ENCODE measurements at regions not wholly inside any gene's neighbourhood (a gene's known extent, or its start where the extent isn't known, plus 50 kb on each side); places are given as distances from the start of the nearest gene placed in this dataset.

DNA sequence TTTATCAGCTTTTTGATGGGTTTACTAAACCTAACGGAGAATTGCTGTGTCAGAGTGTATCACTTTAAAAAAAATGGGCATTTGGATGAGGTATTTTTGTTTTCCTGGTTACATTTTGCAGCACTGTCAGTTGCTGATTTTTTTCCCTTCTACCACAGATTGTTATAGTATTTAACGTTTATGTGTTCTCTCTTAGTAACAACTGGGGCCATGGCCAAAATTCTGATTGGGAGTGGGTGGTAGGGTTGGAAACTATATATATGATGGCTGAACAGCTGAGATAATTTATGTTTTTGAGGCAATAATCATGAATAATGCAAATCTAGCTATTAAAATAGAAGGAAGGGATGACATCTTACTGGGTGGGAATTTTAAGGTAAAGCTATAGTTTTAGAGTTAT, 229.4 kb upstream of the SUCLG2 start:
- no peaks in the 10 kb centered on the region for H3K9me1 ChIP-seq (replicated peaks; ENCODE audit: control insufficient read depth, extremely low read depth, insufficient read depth, low read length)
- TF ChIP-seq JUN (IDR thresholded peaks at IDR 0.05; ENCODE audit: borderline replicate concordance, insufficient read depth, insufficient read length, low read depth): no peak
- TF ChIP-seq FOS (IDR thresholded peaks at IDR 0.05; ENCODE audit: borderline replicate concordance, insufficient read depth, low read length): no peak
- TF ChIP-seq, protein P1, sequence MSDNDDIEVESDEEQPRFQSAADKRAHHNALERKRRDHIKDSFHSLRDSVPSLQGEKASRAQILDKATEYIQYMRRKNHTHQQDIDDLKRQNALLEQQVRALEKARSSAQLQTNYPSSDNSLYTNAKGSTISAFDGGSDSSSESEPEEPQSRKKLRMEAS (IDR thresholded peaks at IDR 0.05; ENCODE audit: insufficient read depth, insufficient read length): no peak
- TF ChIP-seq MYC (IDR thresholded peaks at IDR 0.05; ENCODE audit: low read depth, low read length): no peak
- TF ChIP-seq GATA2 (IDR thresholded peaks at IDR 0.05; ENCODE audit: insufficient read depth, insufficient read length, low read depth, low read length): no peak
- TF ChIP-seq POLR2A (IDR thresholded peaks at IDR 0.05; ENCODE audit: low read depth, low read length): no peak
- no peak for TF ChIP-seq POLR2AphosphoS5 (IDR thresholded peaks at IDR 0.05; ENCODE audit: insufficient read depth, low read depth, low read length)
- TF ChIP-seq, protein P2, sequence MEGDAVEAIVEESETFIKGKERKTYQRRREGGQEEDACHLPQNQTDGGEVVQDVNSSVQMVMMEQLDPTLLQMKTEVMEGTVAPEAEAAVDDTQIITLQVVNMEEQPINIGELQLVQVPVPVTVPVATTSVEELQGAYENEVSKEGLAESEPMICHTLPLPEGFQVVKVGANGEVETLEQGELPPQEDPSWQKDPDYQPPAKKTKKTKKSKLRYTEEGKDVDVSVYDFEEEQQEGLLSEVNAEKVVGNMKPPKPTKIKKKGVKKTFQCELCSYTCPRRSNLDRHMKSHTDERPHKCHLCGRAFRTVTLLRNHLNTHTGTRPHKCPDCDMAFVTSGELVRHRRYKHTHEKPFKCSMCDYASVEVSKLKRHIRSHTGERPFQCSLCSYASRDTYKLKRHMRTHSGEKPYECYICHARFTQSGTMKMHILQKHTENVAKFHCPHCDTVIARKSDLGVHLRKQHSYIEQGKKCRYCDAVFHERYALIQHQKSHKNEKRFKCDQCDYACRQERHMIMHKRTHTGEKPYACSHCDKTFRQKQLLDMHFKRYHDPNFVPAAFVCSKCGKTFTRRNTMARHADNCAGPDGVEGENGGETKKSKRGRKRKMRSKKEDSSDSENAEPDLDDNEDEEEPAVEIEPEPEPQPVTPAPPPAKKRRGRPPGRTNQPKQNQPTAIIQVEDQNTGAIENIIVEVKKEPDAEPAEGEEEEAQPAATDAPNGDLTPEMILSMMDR (IDR thresholded peaks at IDR 0.05; ENCODE audit: extremely low read depth in 1 of 2, insufficient read depth in 1 of 2, low read depth in 1 of 2, low read length in 2 of 2): no peak
- no peak for TF ChIP-seq EZH2 (IDR thresholded peaks at IDR 0.05; ENCODE audit: borderline replicate concordance, low read depth, low read length, severe bottlenecking)
- intact Hi-C loops (cut with micrococcal nuclease): no loop called here
- no peak overlapping the region for H3K9ac ChIP-seq (replicated peaks; ENCODE audit: extremely low read depth, insufficient read depth, low read length)
- no peaks in the 10 kb centered on the region for H3K36me3 ChIP-seq (ENCODE audit: control insufficient read depth in 2 of 2, extremely low read depth in 1 of 2, insufficient read depth in 2 of 2, low read length in 2 of 2)
- DNase-seq (ENCODE audit: low read depth, low spot score): no peak
- ChIA-PET POLR2A (no interaction called here), CTCF (no interaction called here)
- BruUV-seq (replicated peaks): no TSS peak
- dilution Hi-C loops (cut with MboI; ENCODE audit: extremely low pct_ligation_motif_present, low sequenced_read_pairs): no loop called here
- no peaks in the 10 kb centered on the region for H3K4me1 ChIP-seq (ENCODE audit: control insufficient read depth, extremely low read depth, insufficient read depth, low read length)
- H4K20me1 ChIP-seq (replicated peaks; ENCODE audit: control insufficient read depth, extremely low read depth, insufficient read depth, low read length): no peaks in the 10 kb centered on the region
- H3K27me3 ChIP-seq (ENCODE audit: control insufficient read depth in 2 of 2, insufficient read depth in 2 of 2, low read length in 2 of 2): no peaks in the 10 kb centered on the region
- no peak overlapping the region for H3K4me2 ChIP-seq (ENCODE audit: insufficient read depth, low read length)
- no peak overlapping the region for H2AFZ ChIP-seq (ENCODE audit: low read depth, low read length)
- no peak for FAIRE-seq
- H3K4me3 ChIP-seq (replicated peaks in 1 of 3; ENCODE audit: insufficient read depth in 1 of 3, low read depth in 1 of 3, low read length in 3 of 3): no peak overlapping the region
- peaks cover 4% of the 10 kb centered on the region for H3K9me3 ChIP-seq (replicated peaks; ENCODE audit: control insufficient read depth, insufficient read depth, low read length)
- no peaks in the 10 kb centered on the region for H3K79me2 ChIP-seq (ENCODE audit: control insufficient read depth, insufficient read depth, low read length)
- H3K27ac ChIP-seq (ENCODE audit: insufficient read depth, low read depth, low read length): no peak overlapping the region

All from endothelial cell of umbilical vein (primary cell).